Keratinocyte (primary cell): ENCODE measurements at regions not wholly inside any gene's neighbourhood (a gene's known extent, or its start where the extent isn't known, plus 50 kb on each side); places are given as distances from the start of the nearest gene placed in this dataset.

Source experiments
- EZH2 ChIP-seq: IDR thresholded peaks from one replicate; pipeline ENCODE4 v1.6.1; 2012; ENCODE audit warnings: inconsistent platforms, mild to moderate bottlenecking, low read length, moderate library complexity
- TF ChIP-seq, protein P1 (sequence below), 3 experiments: IDR thresholded peaks in 1 of 3; conservative IDR thresholded peaks in 1 of 3; optimal IDR thresholded peaks in 1 of 3; 2 replicates in 2 of 3; 3 replicates in 1 of 3; pipeline versions ENCODE3 to v1.5.1; 2011; ENCODE audit warnings: low read length in 3 of 3, mild to moderate bottlenecking in 3 of 3, moderate library complexity in 2 of 3, control low read depth in 1 of 3, inconsistent platforms in 1 of 3; ENCODE audit not compliant: insufficient read depth in 2 of 3; ENCODE audit errors: extremely low read depth in 1 of 3

DNA sequence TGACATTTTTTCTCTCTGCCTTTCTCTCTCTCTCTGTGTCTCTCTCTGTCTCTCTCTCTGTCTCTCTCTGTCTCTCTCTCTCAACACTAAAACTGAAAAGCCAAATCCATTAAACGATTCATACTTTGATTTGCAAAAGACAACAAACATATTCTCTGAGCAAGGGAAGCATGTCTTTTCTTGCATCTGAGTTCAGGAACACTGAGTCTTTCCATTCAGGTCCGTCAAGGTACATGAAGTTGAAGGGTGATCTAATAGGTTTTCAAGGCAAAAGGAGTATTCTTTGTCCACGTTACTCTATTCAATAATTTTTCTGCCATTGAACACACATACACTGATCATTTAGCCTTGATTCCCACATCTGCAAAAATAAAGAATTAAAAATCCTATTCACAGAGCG is 900.9 kb downstream of the BCL11B start:
- TF ChIP-seq, protein P1, sequence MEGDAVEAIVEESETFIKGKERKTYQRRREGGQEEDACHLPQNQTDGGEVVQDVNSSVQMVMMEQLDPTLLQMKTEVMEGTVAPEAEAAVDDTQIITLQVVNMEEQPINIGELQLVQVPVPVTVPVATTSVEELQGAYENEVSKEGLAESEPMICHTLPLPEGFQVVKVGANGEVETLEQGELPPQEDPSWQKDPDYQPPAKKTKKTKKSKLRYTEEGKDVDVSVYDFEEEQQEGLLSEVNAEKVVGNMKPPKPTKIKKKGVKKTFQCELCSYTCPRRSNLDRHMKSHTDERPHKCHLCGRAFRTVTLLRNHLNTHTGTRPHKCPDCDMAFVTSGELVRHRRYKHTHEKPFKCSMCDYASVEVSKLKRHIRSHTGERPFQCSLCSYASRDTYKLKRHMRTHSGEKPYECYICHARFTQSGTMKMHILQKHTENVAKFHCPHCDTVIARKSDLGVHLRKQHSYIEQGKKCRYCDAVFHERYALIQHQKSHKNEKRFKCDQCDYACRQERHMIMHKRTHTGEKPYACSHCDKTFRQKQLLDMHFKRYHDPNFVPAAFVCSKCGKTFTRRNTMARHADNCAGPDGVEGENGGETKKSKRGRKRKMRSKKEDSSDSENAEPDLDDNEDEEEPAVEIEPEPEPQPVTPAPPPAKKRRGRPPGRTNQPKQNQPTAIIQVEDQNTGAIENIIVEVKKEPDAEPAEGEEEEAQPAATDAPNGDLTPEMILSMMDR (optimal IDR thresholded peaks at IDR 0.05 in 1 of 3, IDR thresholded peaks at IDR 0.05 in 1 of 3, conservative IDR thresholded peaks at IDR 0.05 in 1 of 3; ENCODE audit: extremely low read depth in 1 of 3, insufficient read depth in 2 of 3, low read length in 3 of 3) = no peak
- no peak for TF ChIP-seq EZH2
